Memory B cell (primary cell): ENCODE measurements at regions not wholly inside any gene's neighbourhood (a gene's known extent, or its start where the extent isn't known, plus 50 kb on each side); places are given as distances from the start of the nearest gene placed in this dataset.

Experiments
- ATAC-seq: fragments of 150-1000 bp; cut with Tn5 transposase; 2 replicates; pipeline ENCODE4 v1.10.0; 2021; ENCODE audit warnings: low read depth, mild to moderate bottlenecking, moderate library complexity
- DNase-seq, 2 donors: peaks; one replicate each; pipeline ENCODE4 v3.0.0; 2022; ENCODE audit warnings: low spot score in 2 of 2
- H3K27ac Mint-ChIP-seq: one replicate; pipeline ENCODE4 v1.8.0; 2022; ENCODE audit warnings: mild to moderate bottlenecking, moderate library complexity, mixed read lengths
- H3K27me3 Mint-ChIP-seq: one replicate; pipeline ENCODE4 v1.8.0; 2022; ENCODE audit warnings: mixed read lengths
- H3K36me3 Mint-ChIP-seq: one replicate; pipeline ENCODE4 v1.8.0; 2022; ENCODE audit warnings: mild to moderate bottlenecking, mixed read lengths
- H3K4me1 Mint-ChIP-seq: one replicate; pipeline ENCODE4 v1.8.0; 2022; ENCODE audit warnings: mixed read lengths
- H3K4me3 Mint-ChIP-seq: one replicate; pipeline ENCODE4 v1.8.0; 2022; ENCODE audit warnings: mild to moderate bottlenecking, moderate library complexity, mixed read lengths
- H3K9me3 Mint-ChIP-seq: one replicate; pipeline ENCODE4 v1.8.0; 2022; ENCODE audit warnings: mixed read lengths

DNA sequence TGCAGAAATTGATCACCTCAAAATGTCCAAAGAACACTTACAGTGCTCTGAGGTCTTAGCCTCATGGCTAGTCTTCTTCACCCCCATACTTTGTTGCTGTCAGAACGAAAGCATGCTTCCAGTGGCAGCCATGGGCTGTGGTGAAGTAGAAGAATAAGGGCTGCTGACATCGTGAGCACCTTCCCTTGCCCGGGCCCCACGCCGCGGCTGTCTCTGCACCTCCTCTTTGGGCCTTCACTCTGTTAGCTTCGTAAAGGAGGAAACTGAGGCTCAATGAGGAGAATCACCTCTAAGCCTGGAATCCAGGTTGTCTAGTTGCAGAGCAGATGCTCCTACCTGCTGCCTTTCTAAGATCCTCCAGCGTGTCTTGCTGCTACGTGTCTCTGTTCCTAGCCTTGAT is 139.5 kb upstream of the SLC28A3 start:
- no peaks in the 10 kb centered on the region for H3K9me3 Mint-ChIP-seq
- ATAC-seq, result no peak
- no peak overlapping the region for H3K27ac Mint-ChIP-seq

DNA sequence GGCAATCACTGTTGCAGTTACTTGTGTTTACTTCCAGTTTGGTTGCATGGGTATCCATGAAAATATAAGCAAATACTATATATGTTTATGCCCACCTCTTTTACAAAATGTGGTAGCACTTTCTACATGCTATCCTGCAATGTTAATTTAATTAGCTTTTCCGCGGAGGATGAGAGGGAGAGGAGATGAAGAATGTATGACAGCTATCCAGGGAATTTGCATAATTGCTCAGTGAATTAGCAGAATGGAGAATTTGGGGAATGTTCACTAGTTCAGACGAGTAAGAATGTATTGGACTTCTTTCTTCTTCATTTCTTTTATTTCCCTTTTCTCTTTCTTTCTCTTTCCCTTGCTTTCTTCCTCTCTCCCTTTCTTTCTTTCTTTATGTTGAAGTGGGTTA is 140.7 kb upstream of the SLC28A3 start:
- H3K27ac Mint-ChIP-seq, result no peak overlapping the region
- DNase-seq (no peak), ATAC-seq (no peak)
- no peaks in the 10 kb centered on the region for H3K36me3 Mint-ChIP-seq
- no peaks in the 10 kb centered on the region for H3K4me1 Mint-ChIP-seq
- no peak overlapping the region for H3K4me3 Mint-ChIP-seq
- no peaks in the 10 kb centered on the region for H3K27me3 Mint-ChIP-seq
- H3K9me3 Mint-ChIP-seq, result peaks cover 1% of the 10 kb centered on the region

More for the DNA sequence above, 139.5 kb upstream of the SLC28A3 start:
- H3K4me1 Mint-ChIP-seq, result no peaks in the 10 kb centered on the region
- no peaks in the 10 kb centered on the region for H3K36me3 Mint-ChIP-seq
- no peak overlapping the region for H3K4me3 Mint-ChIP-seq
- no peak for DNase-seq
- no peaks in the 10 kb centered on the region for H3K27me3 Mint-ChIP-seq

DNA sequence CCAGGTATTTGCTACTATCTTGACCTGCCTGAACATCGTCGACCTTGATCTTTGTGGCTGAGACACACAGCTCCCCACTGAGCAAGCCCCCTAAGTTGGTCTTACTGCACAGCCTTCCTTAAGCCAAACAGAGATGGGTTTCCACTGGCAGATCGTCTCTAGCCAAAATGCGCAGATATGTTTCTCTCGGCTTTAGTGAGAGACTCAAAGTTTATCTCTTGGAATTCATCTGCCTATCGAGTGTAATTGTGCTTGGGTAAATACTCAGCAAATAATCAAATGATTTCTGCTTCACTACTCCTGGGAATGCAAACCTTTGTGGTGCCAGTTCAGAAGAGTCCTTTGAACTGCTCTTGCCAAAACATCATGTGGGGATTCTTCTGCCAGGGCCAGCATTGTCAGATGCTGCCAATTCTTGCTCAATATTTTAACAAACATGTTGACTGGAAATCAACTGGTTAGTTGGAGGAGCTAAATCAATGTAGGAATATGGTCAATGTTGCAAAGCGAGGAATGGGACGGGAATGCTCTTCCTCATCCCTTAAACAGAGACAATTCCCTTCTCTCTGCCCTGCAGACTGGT is 141.2 kb upstream of the SLC28A3 start:
- DNase-seq (no peak), ATAC-seq (no peak)
- peaks cover 1% of the 10 kb centered on the region for H3K9me3 Mint-ChIP-seq
- peaks cover 2% of the 10 kb centered on the region for H3K27me3 Mint-ChIP-seq
- no peaks in the 10 kb centered on the region for H3K4me1 Mint-ChIP-seq
- H3K4me3 Mint-ChIP-seq, result no peak overlapping the region
- no peaks in the 10 kb centered on the region for H3K36me3 Mint-ChIP-seq
- H3K27ac Mint-ChIP-seq, result no peak overlapping the region

DNA sequence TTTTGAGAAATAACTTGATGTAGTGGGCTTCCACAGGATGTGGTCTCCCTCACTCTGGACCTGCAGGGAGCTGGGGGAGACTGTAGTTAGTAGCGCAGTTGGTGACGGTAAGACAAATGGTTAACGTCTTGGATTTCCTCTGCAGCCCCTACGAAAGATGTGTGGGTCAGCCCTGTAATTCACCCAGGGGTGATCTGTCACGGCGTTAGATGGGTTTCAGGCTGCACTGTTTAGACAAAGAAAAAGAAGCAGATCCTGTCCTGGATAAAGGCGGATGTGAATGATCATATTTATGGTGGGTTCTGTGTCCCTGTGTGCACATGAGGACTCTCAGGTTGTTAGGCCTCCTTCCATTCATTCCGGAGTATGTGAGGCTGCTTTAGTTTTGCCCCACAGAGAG is 142.0 kb upstream of the SLC28A3 start:
- Mint-ChIP-seq H3K9me3 (peaks cover 1% of the 10 kb centered on the region), H3K27ac (no peak overlapping the region), H3K36me3 (no peaks in the 10 kb centered on the region), H3K27me3 (peaks cover 2% of the 10 kb centered on the region), H3K4me1 (no peaks in the 10 kb centered on the region), H3K4me3 (no peak overlapping the region)
- DNase-seq (no peak), ATAC-seq (no peak)

DNA sequence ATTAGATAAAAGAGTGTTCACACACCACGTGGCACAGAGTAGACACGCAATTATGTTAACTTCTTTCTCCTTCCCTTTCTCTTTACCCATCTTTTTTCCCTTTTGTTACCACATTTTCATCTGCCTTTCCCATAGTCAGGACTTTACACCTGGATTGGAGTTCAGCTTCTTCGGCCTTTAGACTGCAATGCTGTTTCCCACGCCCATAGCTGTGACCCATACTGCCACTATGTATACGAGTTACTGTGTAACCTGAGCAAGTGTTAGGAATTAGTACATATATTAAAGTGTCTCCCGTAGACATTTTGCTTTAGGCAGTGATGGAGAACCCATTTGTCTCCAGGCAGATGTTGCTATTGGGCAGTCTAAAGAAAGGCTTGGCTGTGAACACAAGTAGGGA is 143.6 kb upstream of the SLC28A3 start:
- H3K9me3 Mint-ChIP-seq, result peaks cover 1% of the 10 kb centered on the region
- no peaks in the 10 kb centered on the region for H3K36me3 Mint-ChIP-seq
- DNase-seq (no peak), ATAC-seq (no peak)
- H3K27me3 Mint-ChIP-seq, result peaks cover 3% of the 10 kb centered on the region
- no peaks in the 10 kb centered on the region for H3K4me1 Mint-ChIP-seq
- H3K4me3 Mint-ChIP-seq, result no peak overlapping the region
- H3K27ac Mint-ChIP-seq, result no peak overlapping the region

DNA sequence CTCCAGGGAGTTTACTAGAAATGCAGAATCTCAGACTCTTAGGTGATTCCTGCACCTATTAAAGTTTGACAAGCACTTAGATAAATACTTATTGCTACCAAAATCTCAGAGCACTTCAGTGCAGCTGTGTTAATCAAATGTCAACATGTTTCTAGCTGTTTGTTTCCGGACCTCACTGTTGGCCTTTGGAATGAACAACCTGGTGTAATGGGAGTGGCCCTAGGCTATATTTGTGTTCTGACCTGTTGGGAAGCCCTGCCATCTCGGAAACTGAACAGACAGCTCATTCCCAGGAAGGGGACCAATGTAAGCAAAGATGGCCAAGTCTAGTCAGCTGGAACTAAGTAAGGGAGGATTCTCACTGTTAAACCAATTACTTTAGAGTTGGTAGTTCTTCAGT is 145.0 kb upstream of the SLC28A3 start:
- peaks cover 6% of the 10 kb centered on the region for H3K27me3 Mint-ChIP-seq
- peaks cover 1% of the 10 kb centered on the region for H3K9me3 Mint-ChIP-seq
- no peaks in the 10 kb centered on the region for H3K4me1 Mint-ChIP-seq
- no peak overlapping the region for H3K27ac Mint-ChIP-seq
- H3K4me3 Mint-ChIP-seq, result no peak overlapping the region
- DNase-seq, result no peak
- no peak for ATAC-seq
- H3K36me3 Mint-ChIP-seq, result no peaks in the 10 kb centered on the region

DNA sequence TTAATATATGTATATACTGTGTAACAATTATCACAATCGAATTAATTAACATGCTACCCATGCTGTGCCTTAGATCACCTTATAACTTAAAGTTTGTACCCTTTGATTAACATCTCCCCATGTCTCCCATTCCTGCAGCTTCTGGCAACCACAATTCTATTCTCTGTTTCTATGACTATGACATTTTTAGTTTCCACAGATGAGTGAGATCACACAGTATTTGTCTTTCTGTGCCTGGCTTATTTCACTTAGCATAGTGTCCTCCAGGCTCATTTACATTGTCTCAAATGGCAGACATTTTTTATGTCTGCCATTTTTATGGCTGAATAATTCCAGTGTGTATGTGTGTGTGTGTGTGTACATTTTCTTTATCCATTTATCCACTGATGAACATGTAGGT is 146.1 kb upstream of the SLC28A3 start:
- H3K4me3 Mint-ChIP-seq, result no peak overlapping the region
- H3K9me3 Mint-ChIP-seq, result peaks cover 1% of the 10 kb centered on the region
- H3K27ac Mint-ChIP-seq, result no peak overlapping the region
- H3K36me3 Mint-ChIP-seq, result no peaks in the 10 kb centered on the region
- ATAC-seq (no peak), DNase-seq (no peak)
- H3K27me3 Mint-ChIP-seq, result peaks cover 6% of the 10 kb centered on the region
- no peaks in the 10 kb centered on the region for H3K4me1 Mint-ChIP-seq

DNA sequence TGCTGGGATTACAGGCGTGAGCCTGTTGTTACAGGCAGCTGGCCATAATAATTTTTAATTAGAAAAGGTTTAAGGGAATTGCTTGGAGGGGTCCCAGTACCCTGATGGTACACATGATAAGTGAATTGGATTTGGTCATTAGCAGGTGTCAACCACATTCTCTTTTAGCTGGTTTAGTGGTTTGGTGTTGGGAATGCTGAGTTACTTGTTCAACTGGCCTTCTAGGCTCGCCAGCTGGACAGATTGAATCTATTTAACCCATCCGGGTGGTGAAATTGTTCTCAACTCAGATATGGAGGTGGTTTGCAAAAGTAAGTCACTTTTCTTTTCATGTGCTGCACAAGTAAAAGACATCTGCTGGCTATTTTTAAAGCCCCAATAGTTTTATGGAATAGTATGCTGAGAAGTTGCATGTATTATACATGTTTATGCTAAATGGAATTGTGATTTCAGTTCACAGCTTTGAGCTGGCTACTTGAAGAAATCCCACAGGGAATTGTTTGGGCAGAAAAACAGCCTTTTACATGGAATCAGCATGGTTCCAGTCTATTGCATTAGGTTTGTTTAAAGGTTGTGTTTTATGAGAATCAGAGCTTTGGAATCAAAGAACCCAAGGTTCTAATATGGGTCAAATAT is 149.8 kb upstream of the SLC28A3 start:
- peaks cover 8% of the 10 kb centered on the region for H3K27me3 Mint-ChIP-seq
- no peaks in the 10 kb centered on the region for H3K36me3 Mint-ChIP-seq
- no peak overlapping the region for H3K27ac Mint-ChIP-seq
- H3K4me3 Mint-ChIP-seq, result no peak overlapping the region
- peaks cover 1% of the 10 kb centered on the region for H3K9me3 Mint-ChIP-seq
- DNase-seq (no peak), ATAC-seq (no peak)
- no peaks in the 10 kb centered on the region for H3K4me1 Mint-ChIP-seq

DNA sequence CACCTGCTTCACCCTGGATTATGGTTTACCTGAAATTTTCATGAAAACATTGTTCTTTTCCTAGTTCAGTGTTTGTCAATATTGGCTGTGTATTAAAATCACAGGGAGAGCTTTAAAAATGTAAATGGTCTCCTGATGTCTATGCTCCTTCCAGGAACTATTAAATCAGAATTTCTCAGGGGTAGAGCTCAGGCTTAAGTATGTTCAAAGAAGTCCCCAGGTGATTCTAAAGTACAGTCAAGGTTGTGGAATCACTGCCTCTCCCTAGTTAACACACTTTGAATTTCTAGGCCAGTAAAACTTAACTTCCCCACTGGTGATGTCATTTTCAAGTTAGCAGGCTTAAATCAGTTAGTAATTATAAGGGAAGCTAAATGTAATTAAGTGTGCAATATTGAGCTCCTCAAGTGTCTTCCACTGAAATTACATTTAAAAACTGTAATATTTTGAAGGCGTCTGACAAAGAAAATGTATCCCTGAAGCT is 150.3 kb upstream of the SLC28A3 start:
- Mint-ChIP-seq H3K4me3 (no peak overlapping the region), H3K27me3 (peaks cover 9% of the 10 kb centered on the region), H3K9me3 (peaks cover 1% of the 10 kb centered on the region), H3K4me1 (no peaks in the 10 kb centered on the region), H3K36me3 (no peaks in the 10 kb centered on the region), H3K27ac (no peak overlapping the region)
- ATAC-seq, result no peak
- no peak for DNase-seq

DNA sequence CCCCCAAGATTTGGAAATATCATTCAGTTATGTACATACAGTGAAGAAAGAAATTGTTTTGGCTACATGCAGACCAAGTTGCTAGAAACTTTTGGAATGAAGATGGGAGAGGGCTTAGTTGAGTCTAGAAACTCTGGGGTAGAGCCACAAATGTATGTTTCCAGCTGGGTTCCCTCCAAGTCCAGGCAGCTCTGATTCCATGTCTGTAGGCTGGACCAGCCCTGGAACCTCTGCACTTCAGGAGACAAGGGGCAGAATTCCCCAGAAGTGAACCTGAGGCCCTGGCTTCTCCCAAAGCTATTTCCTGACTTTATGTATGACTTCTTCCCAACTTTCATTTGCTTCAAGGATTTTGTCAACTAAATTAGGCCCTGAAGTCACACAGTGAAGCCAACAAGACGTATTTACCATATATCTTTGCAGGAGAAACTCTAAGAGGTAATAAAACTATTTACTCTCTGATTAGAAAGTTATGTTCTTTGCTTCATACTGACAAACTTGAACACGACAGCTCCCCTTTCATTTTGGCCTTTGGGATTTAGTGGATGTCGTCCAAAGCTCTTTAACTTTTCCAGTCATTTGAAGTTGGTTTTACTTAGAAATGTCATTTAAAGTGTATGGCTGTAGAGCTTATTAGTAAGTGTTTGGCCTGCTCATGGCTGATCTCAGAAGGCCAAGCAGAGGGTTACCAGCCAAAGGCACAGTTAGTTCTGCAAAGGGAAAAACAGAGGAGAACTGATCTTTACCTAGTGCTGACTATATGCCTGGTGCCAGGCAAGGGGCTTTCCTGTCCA is 152.0 kb upstream of the SLC28A3 start:
- no peak overlapping the region for H3K27ac Mint-ChIP-seq

DNA sequence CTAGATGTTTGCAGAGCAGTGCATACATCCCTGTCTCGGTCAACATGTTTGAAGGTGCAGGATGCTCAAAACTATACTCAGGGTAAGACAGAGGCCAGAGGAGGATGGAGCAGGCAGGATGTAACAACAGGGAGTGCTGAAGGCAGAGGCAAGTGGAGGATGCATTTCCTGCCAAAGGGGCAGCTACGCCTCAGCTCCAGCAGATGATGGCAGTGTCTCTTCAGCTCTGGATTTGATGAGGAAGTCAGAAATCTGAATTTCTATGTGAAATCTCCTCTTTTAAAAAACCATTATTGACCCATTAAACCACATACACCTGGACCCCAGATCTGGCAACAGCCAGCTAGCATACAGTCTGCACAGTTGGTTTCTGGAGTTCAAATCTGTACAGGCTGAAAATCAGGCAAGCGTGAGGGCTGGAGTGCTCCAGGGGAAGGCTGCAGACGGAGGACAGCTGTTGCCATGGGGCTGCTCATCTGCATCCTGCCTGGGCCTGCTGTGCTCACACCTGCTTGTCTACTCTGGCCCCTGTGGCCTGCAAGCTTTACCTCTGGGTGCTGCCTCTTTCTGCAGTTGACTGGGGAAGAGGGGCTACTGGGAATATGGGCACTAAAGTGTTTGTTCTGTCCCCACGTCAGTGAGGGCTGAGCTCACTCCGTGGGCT is 152.9 kb upstream of the SLC28A3 start:
- H3K27ac Mint-ChIP-seq, result no peak overlapping the region
- no peaks in the 10 kb centered on the region for H3K4me1 Mint-ChIP-seq
- H3K36me3 Mint-ChIP-seq, result no peaks in the 10 kb centered on the region
- ATAC-seq (no peak), DNase-seq (no peak)
- peaks cover 7% of the 10 kb centered on the region for H3K27me3 Mint-ChIP-seq
- H3K9me3 Mint-ChIP-seq, result no peaks in the 10 kb centered on the region
- H3K4me3 Mint-ChIP-seq, result no peak overlapping the region

More for the DNA sequence above, 152.0 kb upstream of the SLC28A3 start:
- H3K9me3 Mint-ChIP-seq, result no peaks in the 10 kb centered on the region
- DNase-seq (no peak), ATAC-seq (no peak)
- H3K36me3 Mint-ChIP-seq, result no peaks in the 10 kb centered on the region
- H3K4me3 Mint-ChIP-seq, result no peak overlapping the region
- H3K27me3 Mint-ChIP-seq, result peaks cover 7% of the 10 kb centered on the region
- H3K4me1 Mint-ChIP-seq, result no peaks in the 10 kb centered on the region

DNA sequence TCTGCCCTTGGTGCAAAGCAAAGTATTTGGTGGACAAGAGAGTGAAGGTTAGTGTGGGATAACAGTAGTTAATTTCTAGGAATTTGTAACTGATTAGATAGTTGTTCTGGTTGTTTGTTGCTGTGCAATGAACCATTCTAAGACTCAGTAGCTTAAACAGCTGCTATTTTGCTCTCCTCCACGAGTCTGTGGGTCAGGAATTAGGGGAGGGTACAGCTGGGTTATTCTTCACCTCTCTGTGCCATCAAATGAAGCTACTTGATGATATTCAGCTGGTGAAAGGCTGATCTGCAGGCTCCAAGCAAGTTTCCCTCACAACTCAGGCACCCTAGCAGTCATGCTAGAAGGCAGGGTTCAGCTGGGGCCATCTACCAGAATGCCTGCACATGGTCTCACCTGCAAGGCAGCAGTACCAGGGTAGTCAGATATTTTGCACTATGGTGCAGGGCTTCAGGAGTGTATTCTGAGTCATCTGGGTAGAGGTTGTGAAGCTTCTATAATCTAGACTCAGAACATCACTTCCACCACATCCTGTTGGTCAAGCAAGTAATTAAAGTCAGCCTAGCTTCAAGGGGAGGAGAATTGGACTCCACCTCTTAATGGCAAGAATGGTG is 159.5 kb upstream of the SLC28A3 start:
- no peak for DNase-seq
- Mint-ChIP-seq H3K4me1 (no peaks in the 10 kb centered on the region), H3K27ac (no peak overlapping the region), H3K36me3 (no peaks in the 10 kb centered on the region), H3K9me3 (peaks cover 1% of the 10 kb centered on the region), H3K4me3 (no peak overlapping the region), H3K27me3 (peaks cover 1% of the 10 kb centered on the region)
- no peak for ATAC-seq

DNA sequence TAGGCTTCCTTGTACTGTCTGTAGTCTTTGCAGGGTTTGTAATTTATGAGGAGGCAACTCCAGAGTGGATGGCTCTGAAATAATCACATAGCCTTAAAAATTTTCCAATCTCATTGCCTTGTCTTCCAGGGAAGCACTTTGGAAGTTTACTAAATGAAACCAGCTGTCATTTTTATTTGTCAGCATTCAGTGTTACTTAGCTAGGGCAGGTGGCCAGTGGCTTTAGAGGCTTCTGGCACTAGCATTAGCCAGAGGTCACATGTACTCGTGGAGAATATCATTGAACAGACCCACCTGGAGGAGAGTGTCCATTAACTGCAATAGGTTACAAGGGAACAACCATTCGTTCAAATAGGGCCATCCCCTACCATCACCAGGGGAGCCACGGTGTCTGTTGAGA is 160.3 kb upstream of the SLC28A3 start:
- Mint-ChIP-seq H3K9me3 (peaks cover 1% of the 10 kb centered on the region), H3K27me3 (no peaks in the 10 kb centered on the region), H3K36me3 (no peaks in the 10 kb centered on the region), H3K4me3 (no peak overlapping the region), H3K4me1 (no peaks in the 10 kb centered on the region), H3K27ac (no peak overlapping the region)
- DNase-seq (no peak), ATAC-seq (no peak)

DNA sequence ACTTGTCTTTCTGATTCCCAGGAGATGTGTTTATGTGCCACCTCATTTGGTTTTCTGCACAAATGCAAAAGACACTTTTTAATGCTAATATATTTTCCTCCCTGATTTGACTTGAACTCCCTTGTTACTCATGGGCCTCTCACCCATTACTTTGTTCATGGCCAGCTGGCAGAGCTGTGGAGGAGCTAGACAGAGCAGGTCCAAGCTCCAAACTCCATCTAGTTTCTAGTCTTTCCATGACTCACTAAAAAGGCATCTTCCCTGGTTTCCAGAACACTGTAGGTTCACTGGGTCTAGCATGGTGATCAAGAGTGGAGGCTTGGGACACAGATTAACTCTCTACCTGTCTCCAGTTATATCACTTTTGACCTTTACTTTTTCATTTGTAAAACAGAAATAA is 161.0 kb upstream of the SLC28A3 start:
- no peak overlapping the region for H3K27ac Mint-ChIP-seq
- H3K36me3 Mint-ChIP-seq, result no peaks in the 10 kb centered on the region
- DNase-seq, result no peak
- H3K4me3 Mint-ChIP-seq, result no peak overlapping the region
- H3K27me3 Mint-ChIP-seq, result no peaks in the 10 kb centered on the region
- no peaks in the 10 kb centered on the region for H3K4me1 Mint-ChIP-seq
- no peak for ATAC-seq
- H3K9me3 Mint-ChIP-seq, result peaks cover 1% of the 10 kb centered on the region
